Lower lobe of right lung (tissue), 2 donors: ENCODE measurements at regions not wholly inside any gene's neighbourhood (a gene's known extent, or its start where the extent isn't known, plus 50 kb on each side); places are given as distances from the start of the nearest gene placed in this dataset.

ENCODE experiments used
- ATAC-seq, 2 donors: fragments of 200-7000 bp; cut with Tn5 transposase; one replicate each; pipeline ENCODE4 v1.9.1; 2020 to 2022; ENCODE audit warnings: mild to moderate bottlenecking in 2 of 2, moderate library complexity in 2 of 2
- DNase-seq: peaks from one replicate; pipeline ENCODE4 v3.0.0-alpha.2; 2020
- H3K27ac ChIP-seq: fragments of 200-600 bp; one replicate; pipeline ENCODE4 v1.8.0; 2022
- H3K27me3 ChIP-seq: fragments of 200-600 bp; one replicate; pipeline ENCODE4 v1.8.0; 2022; ENCODE audit warnings: low read depth
- H3K36me3 ChIP-seq: fragments of 200-600 bp; one replicate; pipeline ENCODE4 v1.8.0; 2022; ENCODE audit warnings: mild to moderate bottlenecking
- H3K4me1 ChIP-seq: fragments of 200-600 bp; one replicate; pipeline ENCODE4 v1.8.0; 2022
- H3K4me3 ChIP-seq: fragments of 200-600 bp; one replicate; pipeline ENCODE4 v1.8.0; 2022; ENCODE audit warnings: mild to moderate bottlenecking
- H3K9me3 ChIP-seq: fragments of 200-600 bp; one replicate; pipeline ENCODE4 v1.8.0; 2022
- CTCF ChIP-seq: fragments of 200-600 bp; IDR thresholded peaks from one replicate; pipeline ENCODE4 v1.8.0; 2022; ENCODE audit warnings: antibody characterized with exemption, mild to moderate bottlenecking
- intact Hi-C: fragments of 100-400 bp; cut with DNase I; formaldehyde crosslinking; loops from one replicate; pipeline ENCODE4 v1.11.0; 2022
- donor health status: DM: no; HTN: yes; CAD: no; lungs with severe emphysema.

- ATAC-seq (no peak), DNase-seq (no peak)
- Histone ChIP-seq H3K27me3 (no peaks in the 10 kb centered on the region), H3K4me3 (no peak overlapping the region), H3K36me3 (no peaks in the 10 kb centered on the region), H3K9me3 (no peaks in the 10 kb centered on the region), H3K4me1 (peaks cover 4% of the 10 kb centered on the region), H3K27ac (no peak overlapping the region)
- no peak for TF ChIP-seq CTCF
- intact Hi-C loops = no loop called here
Measured at GRCh38 chr21:28788030-28788429, 204.6 kb downstream of the LTN1 start.

GRCh38 chr21:28783641-28784185 is 209.0 kb downstream of the LTN1 start:
- TF ChIP-seq CTCF = no peak
- Histone ChIP-seq H3K4me1 (no peaks in the 10 kb centered on the region), H3K27me3 (no peaks in the 10 kb centered on the region), H3K9me3 (no peaks in the 10 kb centered on the region), H3K27ac (no peak overlapping the region), H3K36me3 (no peaks in the 10 kb centered on the region), H3K4me3 (no peak overlapping the region)
- ATAC-seq (no peak), DNase-seq (peak; percentile 42)
- intact Hi-C loops = no loop called here

- no peaks in the 10 kb centered on the region for H3K9me3 ChIP-seq
- no peaks in the 10 kb centered on the region for H3K4me1 ChIP-seq
- no peaks in the 10 kb centered on the region for H3K27me3 ChIP-seq
- no peak overlapping the region for H3K4me3 ChIP-seq
- DNase-seq (no peak), ATAC-seq (no peak)
- H3K27ac ChIP-seq = no peak overlapping the region
- intact Hi-C loops = no loop called here
- no peaks in the 10 kb centered on the region for H3K36me3 ChIP-seq
- no peak for TF ChIP-seq CTCF
Measured at GRCh38 chr21:28781602-28782276, 210.9 kb downstream of the LTN1 start.

GRCh38 chr21:28779914-28780313 is 212.8 kb downstream of the LTN1 start:
- H3K36me3 ChIP-seq = no peaks in the 10 kb centered on the region
- no peak overlapping the region for H3K27ac ChIP-seq
- intact Hi-C loops = no loop called here
- no peaks in the 10 kb centered on the region for H3K9me3 ChIP-seq
- no peaks in the 10 kb centered on the region for H3K27me3 ChIP-seq
- ATAC-seq = no peak
- no peak overlapping the region for H3K4me3 ChIP-seq
- no peak for TF ChIP-seq CTCF
- no peaks in the 10 kb centered on the region for H3K4me1 ChIP-seq
- DNase-seq = no peak

GRCh38 chr21:28776251-28776650 is 216.4 kb downstream of the LTN1 start:
- H3K4me1 ChIP-seq = no peaks in the 10 kb centered on the region
- no peak for TF ChIP-seq CTCF
- no peaks in the 10 kb centered on the region for H3K9me3 ChIP-seq
- H3K27me3 ChIP-seq = no peaks in the 10 kb centered on the region
- intact Hi-C loops = no loop called here
- no peak for ATAC-seq
- H3K27ac ChIP-seq = no peak overlapping the region
- H3K36me3 ChIP-seq = no peaks in the 10 kb centered on the region
- DNase-seq = no peak
- no peak overlapping the region for H3K4me3 ChIP-seq
